Erythroblast (primary cell): ENCODE measurements at regions not wholly inside any gene's neighbourhood (a gene's known extent, or its start where the extent isn't known, plus 50 kb on each side); places are given as distances from the start of the nearest gene placed in this dataset.

Experiments
- GATA1 ChIP-seq: IDR thresholded peaks from 2 replicates; pipeline ENCODE4 v1.6.1; 2011; ENCODE audit warnings: low read depth, mild to moderate bottlenecking, control low read depth, low read length, moderate library complexity
- POLR2A ChIP-seq: IDR thresholded peaks from 2 replicates; pipeline ENCODE4 v1.6.1; 2011; ENCODE audit warnings: mild to moderate bottlenecking, low read length

- TF ChIP-seq POLR2A = no peak
- no peak for TF ChIP-seq GATA1
These were observed 335.3 kb upstream of the KAZN start for GRCh38 chr1:14263225-14263624.
